Cardiac septum (tissue), 1 donor: ENCODE measurements at regions not wholly inside any gene's neighbourhood (a gene's known extent, or its start where the extent isn't known, plus 50 kb on each side); places are given as distances from the start of the nearest gene placed in this dataset.
"Not testable (repeated sequence)": the region's sequence is repeated elsewhere in the genome, so short reads cannot be mapped to it uniquely, and the experiment has no call there.

Experiments
- DNase-seq: peaks from one replicate; pipeline ENCODE4 v3.0.0-alpha.2; 2020; ENCODE audit warnings: low spot score
- intact Hi-C: fragments of 100-400 bp; cut with DNase I; formaldehyde crosslinking; loops from one replicate; pipeline ENCODE4 v1.14.0; 2022
- donor health status: DM: no; HTN: no; CAD: no.

GRCh38 chrX:23523026-23523657 is 144.2 kb upstream of the PRDX4 start:
- DNase-seq, intact Hi-C loops: not testable (repeated sequence)

GRCh38 chrX:23524467-23524866 is 142.8 kb upstream of the PRDX4 start:
- no peak for DNase-seq
- intact Hi-C loops: no loop called here

GRCh38 chrX:23525531-23525930 is 141.8 kb upstream of the PRDX4 start:
- intact Hi-C loops: no loop called here

GRCh38 chrX:23540532-23540931 is 126.8 kb upstream of the PRDX4 start:
- intact Hi-C loops: no loop called here
- no peak for DNase-seq

More at GRCh38 chrX:23525531-23525930, 141.8 kb upstream of the PRDX4 start:
- DNase-seq: no peak

DNA sequence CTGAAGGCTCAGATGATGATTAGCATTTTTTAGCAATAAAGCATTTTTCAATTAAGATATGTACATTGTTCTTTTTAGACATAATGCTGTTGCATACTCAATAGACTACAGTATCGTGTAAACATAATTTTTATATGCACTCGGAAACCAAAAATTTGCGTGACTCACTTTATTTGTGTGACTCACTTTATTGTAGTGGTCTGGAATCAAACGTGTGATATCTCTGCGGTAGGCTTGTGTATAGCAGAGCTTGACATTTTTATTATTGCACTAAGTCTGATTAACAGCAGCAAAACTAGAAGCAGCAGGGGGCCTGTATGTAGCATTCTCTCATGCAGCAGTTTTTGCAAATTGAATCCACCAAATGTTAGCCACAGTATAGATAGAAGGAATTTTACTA is 119.1 kb upstream of the PRDX4 start:
- intact Hi-C loops: no loop called here
- no peak for DNase-seq

DNA sequence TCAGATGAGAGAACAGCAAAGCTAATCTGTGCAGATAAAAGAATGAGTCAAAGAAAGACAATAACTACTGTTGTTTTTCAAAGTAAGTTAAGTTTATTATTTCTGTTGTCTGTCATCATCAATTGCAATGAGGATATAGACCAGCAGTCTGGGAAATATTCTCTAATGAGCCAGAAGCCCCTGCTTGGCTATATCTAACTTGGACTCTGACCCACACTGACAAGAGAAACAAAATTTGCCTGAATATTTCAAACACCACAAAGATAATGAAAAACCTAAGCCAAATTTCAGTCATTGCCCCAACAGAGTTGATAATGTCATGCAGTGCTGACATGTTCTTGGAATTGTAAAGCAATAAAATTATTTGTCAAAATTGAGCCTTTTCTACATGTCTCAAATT is 115.0 kb upstream of the PRDX4 start:
- DNase-seq: no peak
- intact Hi-C loops: loop anchor here (10.0 kb wide), 1 partner anchor 1568 kb away; no protein-coding TSS in a partner anchor

DNA sequence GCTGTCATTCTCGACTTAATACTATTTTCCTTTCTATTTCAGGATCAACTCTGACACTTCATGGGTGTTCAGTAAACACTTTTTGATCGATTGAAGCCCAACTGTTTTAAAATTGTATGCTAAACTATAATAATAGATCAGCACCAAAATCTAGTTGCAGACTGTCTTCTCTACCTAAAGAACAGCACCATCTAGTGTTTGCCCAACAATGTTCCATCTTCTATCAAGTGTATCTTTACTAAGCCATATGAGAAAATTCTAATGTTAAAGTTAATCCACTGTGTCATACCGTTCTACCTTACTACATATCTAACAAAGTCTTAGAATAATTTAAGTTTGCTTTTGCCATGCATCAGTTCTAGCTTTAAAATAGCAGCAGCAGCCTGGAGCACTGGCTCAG is 113.0 kb upstream of the PRDX4 start:
- intact Hi-C loops: loop anchor here (10.0 kb wide), 1 partner anchor 1570 kb away; no protein-coding TSS in a partner anchor
- no peak for DNase-seq

DNA sequence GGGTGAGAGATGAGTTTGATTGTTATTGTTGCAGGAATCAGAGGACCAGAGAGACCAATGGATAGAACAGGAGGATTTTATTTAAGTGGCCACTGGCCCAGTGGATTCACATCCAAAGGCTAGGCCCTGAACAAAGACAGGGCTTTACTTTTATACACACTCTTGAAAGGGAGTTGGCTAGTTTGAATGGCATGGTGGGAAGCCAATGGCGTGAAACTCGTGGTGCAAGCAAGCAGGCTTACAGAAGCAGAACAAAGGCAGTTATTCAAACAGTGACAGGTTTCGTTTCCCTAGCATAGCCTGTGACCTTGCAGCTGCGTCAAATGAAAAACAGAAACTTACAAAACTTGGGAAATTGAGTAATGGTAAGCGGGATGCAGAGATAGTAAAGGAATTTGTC is 110.2 kb upstream of the PRDX4 start:
- intact Hi-C loops: loop anchor here (10.0 kb wide), 1 partner anchor 1572 kb away; no protein-coding TSS in a partner anchor
- DNase-seq: no peak

DNA sequence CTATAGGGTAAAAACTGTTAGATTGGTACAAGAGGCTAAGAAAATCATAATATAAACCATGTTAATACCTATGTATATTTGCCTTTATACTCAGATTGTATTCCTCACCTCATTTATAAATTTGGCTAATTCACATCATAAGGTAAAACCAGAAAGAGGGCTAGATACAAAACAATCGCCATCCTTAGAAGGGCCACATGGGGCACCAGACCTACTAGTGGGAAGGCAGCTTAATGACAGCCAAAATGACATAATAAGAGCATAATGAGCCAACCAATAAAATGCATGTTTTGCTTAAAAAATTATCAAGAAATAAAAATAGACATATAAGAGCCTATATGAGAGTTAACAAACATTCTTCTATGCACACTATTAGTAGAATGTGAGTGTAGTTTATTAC is 107.3 kb upstream of the PRDX4 start:
- intact Hi-C loops: loop anchor here (10.0 kb wide), 1 partner anchor 1575 kb away; no protein-coding TSS in a partner anchor

GRCh38 chrX:23570674-23571343 is 96.5 kb upstream of the PRDX4 start:
- DNase-seq: no peak
- intact Hi-C loops: no loop called here

More for the DNA sequence above, 107.3 kb upstream of the PRDX4 start:
- DNase-seq: no peak

GRCh38 chrX:23575281-23575680 is 92.0 kb upstream of the PRDX4 start:
- no peak for DNase-seq
- intact Hi-C loops: no loop called here

GRCh38 chrX:23578079-23578478 is 89.2 kb upstream of the PRDX4 start:
- no peak for DNase-seq
- intact Hi-C loops: no loop called here

DNA sequence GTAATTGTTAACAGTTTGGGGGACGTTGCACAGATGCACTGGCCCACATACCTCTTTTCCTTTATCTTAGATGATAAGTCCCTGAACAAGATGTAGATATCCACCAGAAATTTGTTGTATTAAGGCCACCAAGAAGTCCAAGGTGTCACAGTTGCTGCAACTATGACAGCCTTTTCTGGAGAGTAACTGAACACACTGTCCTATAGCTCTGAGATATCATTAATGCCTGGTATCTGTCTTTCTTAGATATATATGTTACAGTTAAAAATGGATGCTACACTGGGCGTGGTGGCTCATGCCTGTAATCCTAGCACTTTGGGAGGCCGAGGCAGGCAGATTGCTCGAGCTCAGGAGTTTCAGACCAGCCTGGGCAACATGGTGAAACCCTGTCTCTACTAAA is 77.8 kb upstream of the PRDX4 start:
- DNase-seq: no peak
- intact Hi-C loops: no loop called here

DNA sequence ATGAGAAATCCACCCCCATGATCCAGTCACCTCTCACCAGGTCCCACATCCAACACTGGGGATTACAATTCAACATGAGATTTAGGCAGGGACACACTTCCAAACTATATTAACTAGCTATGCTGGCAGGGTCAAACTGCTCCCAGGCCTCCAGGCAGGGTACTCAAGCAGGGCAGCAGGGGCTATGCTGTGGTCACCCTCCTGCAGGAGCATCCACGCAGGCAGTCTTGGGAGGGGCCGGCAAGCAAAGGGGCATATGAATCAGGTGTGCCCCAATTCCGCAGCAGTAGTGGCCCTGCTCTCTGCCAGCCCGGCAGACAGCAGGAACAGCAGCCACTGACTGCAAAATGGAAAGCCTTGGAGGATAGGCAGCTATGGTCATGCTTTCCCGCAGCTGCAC is 74.6 kb upstream of the PRDX4 start:
- intact Hi-C loops: no loop called here
- DNase-seq: no peak

GRCh38 chrX:23598575-23598974 is 68.7 kb upstream of the PRDX4 start:
- DNase-seq: no peak
- intact Hi-C loops: no loop called here

GRCh38 chrX:23603501-23603900 is 63.8 kb upstream of the PRDX4 start:
- intact Hi-C loops: no loop called here
- no peak for DNase-seq

DNA sequence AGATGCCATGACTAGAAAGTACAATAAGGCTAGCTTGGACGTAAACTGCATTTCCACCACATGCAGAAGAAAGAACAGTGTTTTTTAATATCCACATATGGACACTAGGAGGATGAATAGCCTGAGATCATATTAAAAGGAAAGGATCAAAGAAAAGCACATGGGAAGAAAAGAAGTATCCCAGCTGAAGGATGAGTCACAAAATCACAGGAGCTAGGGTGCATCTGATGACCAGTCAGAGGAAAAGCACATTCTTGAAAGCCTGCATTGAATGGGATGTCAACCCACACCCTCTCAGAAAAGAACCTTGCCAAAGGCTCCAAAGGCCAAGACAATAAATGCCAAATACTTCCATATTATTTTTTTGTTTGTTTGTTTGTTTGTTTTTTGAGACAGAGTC is 56.8 kb upstream of the PRDX4 start:
- no peak for DNase-seq
- intact Hi-C loops: no loop called here

GRCh38 chrX:23612846-23613245 is 54.4 kb upstream of the PRDX4 start:
- DNase-seq: no peak
- intact Hi-C loops: no loop called here

GRCh38 chrX:23616361-23616760 is 50.9 kb upstream of the PRDX4 start:
- no peak for DNase-seq
- intact Hi-C loops: loop anchor here (5.0 kb wide), 1 partner anchor 1629 kb away; no protein-coding TSS in a partner anchor
